Stimulated activated CD4-positive, alpha-beta T cell treated with anti-CD3 and anti-CD28 coated beads, Interleukin-12 subunit alpha, Interleukin-12 subunit beta, amount 100 ng/mL, for 48 hours (primary cell): ENCODE measurements at regions not wholly inside any gene's neighbourhood (a gene's known extent, or its start where the extent isn't known, plus 50 kb on each side); places are given as distances from the start of the nearest gene placed in this dataset.
"Not testable (repeated sequence)": the region's sequence is repeated elsewhere in the genome, so short reads cannot be mapped to it uniquely, and the experiment has no call there.

ENCODE experiments used
- DNase-seq, 3 donors: peaks; one replicate each; pipeline ENCODE4 v3.0.0-alpha.2; 2020; ENCODE audit warnings: low read depth in 2 of 3, low spot score in 1 of 3

DNA sequence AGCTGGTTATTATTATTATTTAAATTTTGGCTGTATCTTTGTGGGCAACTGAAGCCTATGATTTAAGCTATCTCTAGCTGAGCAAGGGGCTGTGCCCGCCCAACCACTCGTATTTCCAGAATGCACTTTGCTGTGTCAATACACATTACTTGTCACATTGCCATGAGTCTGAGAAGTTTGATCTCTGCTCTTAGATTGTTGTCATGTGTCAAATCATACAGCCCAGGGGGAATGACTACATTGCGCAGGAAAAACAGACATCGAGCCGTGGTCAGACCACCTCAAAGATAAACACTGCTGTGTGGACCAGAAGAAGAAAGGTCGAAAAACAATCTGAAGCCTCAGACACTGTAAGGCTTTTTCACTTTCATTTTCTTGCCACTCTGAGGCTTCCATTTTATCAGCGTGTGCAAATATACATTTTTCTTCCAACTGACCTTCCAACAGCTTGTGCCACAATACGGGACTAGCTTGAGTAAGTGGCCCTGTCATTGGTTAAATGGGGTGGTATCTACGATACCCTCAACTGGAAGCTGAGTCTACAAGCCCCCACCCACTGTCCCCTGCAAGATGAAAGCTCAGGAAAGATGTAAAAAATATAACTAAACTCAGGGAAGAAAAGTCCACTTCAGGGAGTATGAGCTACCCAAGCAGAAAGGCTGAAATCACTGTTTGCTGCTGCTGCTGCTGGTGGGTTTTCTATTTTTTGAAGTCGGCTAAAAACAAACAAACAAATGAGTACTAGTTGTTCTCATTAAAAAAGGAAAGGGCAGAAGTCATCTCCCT is 603.0 kb downstream of the BNC2 start:
- no peak for DNase-seq

DNA sequence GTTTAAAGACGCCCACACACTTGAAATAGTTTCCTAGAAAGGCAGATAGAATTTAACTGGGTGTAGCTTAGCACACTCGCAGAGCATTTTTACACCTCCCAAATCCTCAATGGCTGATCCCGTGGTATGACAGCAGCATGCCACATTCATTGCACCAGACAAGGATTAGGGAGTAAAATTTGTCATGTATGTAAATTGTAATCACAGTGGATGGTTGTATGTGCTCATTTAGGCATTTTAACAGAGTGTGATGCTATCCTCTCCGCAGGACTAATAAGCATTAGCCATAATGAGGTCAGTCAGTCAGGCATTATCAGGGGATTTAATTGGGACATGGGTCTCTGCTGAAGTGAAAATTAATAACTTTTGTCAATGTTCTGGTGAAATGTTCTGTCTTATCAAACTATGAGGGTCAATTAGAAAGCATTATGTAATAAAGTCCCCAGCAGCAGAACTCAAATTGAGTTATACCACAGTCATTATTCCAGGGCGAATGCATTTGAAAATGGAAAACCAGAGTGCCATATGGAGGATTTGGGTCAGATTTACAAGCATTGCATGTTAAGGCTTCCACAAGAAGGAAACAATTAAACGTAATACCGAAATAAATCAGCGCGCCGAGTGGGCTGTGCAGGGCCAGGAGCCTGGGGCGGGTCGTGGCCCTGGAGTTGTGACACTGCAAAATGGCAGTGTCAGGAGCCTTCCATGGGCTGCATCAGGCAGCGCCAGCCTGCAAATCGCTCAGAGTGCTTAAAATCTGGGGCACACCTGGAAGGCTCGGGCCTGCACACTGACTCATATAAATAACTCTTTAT is 602.2 kb downstream of the BNC2 start:
- DNase-seq: no peak

DNA sequence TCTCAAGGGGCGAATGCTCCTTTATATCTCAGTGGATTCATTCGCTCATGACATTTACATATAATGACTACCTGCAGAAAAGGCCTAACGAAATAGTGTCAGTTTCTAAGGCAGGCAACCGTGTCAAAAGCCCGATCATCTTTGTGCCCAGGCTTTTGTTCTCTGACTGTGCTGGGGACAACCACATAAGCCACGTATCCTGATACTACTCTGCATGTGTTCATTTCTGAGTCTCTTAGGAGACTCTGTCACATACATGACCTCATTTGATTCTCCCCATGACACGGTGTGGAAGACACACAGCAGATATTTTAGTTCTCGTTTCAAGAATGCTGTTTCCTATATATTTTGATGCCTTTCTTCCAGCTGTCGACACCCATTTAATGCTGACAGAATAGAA is 598.5 kb downstream of the BNC2 start:
- no peak for DNase-seq

DNA sequence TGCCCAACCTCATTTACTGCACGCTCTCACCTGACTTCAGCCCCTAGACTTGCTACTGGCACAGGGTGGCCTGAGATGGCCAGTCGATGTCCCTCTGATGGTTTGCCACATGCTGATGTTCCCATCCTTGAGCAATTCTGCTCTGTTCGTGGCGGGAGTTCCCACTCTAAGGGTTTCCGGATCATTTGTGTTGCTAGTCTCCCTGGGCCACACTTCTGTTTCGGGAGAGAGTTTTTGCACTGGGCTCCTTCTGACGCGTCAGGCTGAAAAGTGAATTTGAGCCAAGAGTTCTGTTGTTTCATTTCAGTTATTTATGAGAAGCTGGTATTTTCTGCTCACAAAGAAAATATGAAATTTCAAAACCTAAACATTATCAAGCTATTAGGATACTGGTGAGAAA is 597.7 kb downstream of the BNC2 start:
- no peak for DNase-seq

DNA sequence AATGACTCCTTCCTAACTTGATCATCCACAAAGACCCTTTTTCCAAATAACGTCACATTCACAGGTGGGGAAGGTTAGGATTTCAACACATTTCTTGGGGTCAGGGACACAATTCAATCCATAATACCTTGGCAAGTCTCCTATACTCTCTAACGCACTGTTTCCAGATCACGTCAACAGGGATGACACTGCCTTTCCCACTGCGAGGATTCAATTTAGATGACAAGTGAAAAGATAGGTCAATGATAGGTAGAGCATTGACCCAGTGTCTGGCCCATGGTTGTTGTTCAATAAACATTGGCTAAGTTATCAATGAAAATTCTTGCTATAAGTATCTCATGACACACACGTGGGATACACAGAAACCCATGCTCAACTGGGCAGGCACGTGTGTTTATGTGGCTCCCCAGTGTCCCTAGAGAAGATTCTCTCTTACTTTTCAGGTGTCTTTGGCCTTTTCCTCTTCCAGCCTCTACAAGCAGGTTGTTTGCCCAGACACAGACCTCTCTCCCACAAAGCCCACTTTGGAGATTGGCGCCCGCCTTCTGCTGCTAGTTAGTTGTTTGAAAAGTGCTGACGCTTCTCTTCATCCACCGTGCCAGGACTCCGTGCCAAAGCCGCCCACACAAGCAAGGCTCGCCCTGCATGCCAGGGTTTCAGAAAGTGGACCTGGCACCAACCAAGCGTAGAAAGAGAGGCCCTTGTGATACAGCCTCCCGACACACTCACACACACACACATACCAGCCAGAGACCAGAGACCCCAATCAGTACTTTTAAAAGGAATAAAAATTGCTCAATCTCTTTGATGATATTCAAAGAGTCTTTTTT is 594.5 kb downstream of the BNC2 start:
- DNase-seq: no peak

DNA sequence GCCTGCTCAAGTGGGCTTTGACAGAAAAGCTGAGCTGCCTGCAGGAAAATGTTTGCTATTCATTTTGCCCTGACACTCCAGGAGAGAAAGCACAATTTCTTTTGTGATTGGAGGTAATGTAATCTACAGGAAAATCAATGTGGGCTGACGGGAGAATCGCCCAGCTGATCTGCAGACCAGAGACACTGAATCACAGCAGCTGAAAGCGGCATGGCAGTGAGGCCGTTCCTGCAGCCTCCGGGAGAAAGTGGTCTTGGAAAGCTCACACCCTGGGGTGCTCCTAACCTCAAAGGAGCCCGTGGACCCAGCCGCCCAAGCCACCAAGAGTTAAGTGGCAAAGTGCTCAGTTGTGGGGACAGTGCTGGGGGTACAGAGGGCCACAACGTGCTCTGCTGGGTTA is 593.6 kb downstream of the BNC2 start:
- no peak for DNase-seq

DNA sequence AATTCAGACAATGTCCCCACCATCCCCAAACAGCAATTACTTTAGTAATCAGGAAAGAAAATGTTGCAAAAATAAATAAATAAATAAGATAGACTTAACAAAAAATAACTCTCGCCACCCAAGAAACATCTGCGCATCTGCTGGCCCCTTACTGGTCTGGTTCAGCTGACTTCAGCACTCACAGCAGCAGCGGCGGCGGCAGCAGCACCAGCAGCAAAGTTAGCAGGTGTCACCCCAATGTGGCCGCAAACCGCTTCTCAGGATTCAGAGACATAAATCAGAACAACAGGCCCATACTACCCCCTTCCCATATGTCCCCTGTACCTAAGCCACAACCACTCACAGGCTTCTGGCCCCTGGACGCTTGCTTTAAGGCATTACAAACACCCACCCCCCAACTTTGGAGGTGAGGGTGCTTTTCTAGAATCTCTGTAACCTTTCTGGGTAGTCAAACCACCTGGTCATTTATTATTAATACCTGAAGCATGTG is 593.0 kb downstream of the BNC2 start:
- DNase-seq: no peak

DNA sequence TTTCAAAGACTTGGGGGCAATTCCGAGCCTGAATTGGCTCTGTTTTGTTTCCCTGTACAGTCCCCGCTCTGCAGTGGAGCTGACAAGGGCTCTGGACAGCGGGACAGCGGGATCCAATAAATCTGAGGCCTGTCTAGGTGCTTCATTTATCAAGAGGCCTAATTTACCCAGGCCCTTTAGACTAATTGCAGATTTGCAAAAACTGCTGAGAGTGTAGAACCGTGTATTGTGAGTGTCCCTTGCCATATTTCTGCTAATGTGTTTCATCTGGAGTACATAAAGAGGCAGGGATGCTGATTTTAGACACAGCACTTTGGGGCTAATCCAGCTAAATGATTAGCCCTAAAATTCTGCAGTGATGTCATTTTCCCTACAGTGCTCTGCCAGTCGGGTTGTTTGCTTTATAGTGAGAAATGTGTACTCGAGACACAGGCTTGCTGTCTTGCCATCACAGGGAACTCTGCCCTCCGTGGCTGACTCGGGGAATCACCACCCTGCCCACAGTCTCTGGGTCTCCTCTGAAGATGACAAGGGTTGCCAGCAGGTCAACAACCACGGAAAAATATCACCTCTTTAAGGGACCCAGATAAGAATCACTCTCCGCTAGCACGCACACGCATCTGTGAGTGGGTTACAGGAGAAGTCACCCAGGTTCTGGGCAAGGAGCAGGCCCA is 592.0 kb downstream of the BNC2 start:
- no peak for DNase-seq

DNA sequence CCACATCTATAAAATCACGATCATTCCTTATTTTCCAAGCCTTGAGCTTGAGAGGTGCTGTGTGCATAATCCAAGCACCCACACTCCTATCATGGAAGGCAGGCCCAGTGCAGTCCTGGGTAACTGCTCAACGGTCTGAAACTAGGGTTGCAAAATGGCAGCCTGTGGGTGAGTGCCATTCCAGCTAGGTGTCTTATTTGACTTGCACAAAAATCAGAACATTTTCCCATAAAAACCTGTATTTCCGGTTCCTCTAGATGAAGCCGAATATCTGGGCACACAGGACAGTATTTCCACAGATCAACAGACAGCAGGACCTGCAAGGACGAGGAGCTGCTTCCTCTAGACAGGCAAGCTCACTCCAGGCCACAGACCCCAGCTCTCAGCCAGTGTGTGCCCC is 588.8 kb downstream of the BNC2 start:
- no peak for DNase-seq

DNA sequence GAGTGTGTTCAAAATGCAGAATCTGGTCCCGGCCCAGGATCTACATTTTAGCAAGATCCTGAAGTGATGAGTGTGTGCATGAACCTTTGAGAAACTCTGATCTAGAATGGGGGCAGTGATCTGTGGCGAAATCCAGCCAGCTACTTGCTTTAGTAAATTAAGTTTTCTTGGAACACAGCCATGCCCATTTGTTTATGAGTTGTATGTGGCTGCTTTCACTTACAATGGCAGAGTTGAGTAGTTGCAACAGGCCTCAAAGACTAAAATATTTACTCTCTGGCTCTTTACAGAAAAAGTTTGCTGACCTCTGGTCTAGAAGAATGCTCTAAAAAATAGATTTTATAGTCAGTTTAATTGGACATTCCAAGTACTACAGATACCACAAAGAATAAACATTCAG is 588.3 kb downstream of the BNC2 start:
- DNase-seq: no peak

DNA sequence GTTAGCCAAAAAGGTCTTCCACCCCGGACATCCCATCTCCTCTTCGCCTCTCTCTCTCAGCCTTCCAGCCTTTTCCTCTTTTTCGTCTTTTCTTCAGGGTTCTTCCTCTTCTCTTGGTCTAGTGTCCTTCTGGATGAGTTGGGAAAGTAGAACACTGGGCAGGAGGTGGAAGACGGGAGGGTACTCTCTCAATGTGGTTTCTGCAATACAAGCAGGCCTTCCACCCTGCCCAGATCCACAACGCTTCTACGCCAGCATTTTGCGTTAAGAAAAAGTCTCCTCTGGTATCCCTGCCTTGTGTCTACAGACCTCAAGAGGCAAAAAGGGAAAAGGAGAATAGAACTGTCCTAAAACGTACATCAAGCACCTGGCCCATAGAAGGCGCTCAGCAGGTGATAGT is 587.8 kb downstream of the BNC2 start:
- DNase-seq: no peak

DNA sequence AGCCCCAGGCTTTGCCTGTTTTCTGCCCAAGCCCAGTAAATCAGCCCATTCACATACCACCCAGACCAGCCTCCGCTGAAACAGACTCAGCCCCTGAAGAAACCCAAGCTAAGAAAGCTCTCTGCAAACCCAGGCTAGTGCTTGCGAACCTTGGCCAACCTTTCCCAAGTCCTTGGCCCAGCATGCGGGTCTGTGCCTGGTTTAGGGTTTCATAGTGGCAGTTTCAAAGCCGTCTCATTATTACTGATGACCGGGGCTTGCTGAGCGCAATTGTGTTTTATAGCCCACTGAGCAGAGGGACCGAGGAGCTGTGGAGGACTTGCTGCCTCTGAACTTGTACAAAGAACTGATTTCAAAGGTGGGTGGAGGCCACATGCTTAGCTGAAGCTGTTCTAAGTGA is 584.3 kb downstream of the BNC2 start:
- no peak for DNase-seq

DNA sequence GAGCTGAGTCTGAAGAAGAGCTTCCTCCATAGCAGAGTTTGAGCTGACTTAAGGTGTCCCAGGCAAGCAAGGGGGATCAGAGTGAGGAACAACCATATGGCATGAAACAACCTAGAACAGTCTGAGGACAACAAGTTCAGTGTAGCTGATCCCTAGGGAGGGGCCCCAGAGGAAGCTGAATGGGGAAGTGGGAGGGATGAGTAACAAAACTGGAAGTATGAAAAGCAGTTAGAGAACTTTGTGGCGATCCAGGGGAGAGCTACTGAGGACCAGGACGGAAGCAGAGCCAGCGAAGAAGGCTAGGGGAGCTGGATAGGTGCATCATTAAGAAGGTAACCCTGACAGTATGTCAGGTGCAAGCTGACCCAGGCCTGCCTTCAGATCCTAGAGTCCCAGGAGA is 580.8 kb downstream of the BNC2 start:
- DNase-seq: no peak

DNA sequence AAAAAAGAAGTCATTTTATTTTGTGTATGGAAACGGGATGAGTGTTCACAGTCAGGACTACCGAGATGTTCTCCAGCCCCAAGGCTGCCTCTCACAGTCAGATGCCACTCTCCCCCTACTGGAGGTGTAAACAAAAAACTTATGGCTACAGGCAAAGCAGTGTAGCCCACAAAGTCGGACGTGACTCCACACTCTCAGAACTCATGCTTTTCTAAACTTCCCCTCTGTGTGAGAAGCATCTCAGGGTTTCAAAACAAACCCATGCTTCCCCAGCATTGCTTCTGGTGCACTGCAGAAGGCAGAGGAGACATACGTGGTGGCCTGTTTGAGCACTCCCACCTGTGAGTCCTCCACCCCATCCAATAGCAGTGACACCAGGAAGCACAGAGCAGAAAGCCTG is 580.3 kb downstream of the BNC2 start:
- DNase-seq: no peak

DNA sequence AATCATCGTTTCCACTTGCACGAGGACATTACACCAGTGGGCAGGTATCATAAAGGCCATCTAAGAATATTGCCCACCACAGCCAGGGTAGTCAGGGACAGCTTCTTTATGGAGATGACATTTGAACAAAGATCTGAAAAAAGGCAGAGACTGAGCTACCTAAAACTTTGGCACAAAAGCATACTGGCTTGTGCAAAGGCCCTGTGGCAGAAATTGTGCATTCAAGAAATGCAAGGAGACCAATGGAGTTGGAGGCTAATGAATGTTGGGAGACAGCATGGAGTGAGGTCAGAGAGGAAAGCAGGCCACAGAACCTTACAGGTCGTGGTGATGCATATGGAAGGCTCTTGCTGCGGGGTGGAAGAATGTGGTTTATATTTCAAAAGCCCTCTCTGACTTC is 578.5 kb downstream of the BNC2 start:
- no peak for DNase-seq

DNA sequence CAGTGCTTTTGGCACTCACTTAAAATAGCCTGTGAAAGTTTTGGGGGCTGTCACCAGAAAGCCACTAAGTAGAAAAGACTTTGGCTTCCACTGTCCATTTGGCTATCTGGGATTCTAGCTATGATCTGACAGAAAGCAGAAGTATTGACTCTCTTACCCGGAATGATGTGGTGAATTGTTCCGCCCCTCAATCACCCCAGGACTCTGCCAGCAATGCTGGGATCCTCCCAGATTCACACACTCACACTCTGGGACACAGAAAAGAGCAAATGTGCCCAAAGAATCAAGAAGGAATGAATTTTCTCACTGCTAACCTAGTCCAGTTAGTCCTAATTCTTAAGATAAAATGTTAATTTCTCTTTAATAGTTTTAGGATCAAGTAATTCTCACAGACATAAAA is 576.9 kb downstream of the BNC2 start:
- no peak for DNase-seq

DNA sequence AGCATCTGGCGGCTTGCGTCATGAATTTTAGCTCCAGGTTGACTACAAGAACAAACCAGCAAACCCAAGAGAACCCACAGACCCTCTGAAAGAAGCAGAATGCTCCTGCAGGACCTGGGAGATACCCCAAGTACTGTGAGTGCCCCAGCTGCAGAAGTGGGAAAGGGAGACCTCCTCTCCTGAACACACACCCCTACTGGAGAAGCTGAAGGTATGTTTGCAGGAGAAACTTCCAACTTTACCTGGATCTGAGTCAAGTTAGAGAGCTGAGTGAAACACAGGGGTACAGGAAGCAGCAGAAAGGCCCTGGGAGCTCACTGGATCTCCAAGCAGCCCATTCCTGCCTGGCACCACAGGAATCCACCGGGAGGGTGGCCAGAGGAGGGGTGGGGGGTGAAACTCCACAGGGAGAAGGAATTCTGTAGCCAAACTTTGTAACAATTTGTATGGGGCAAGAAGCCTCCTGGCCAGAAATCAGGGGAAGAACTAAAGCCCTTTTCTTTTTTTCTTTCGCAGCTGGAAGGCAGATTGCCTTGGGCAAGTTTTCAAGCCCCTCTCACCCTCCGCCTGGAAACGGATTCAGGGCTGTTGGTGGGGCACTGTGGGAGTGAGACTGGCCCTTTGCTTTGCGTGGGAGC is 576.2 kb downstream of the BNC2 start:
- DNase-seq: no peak

DNA sequence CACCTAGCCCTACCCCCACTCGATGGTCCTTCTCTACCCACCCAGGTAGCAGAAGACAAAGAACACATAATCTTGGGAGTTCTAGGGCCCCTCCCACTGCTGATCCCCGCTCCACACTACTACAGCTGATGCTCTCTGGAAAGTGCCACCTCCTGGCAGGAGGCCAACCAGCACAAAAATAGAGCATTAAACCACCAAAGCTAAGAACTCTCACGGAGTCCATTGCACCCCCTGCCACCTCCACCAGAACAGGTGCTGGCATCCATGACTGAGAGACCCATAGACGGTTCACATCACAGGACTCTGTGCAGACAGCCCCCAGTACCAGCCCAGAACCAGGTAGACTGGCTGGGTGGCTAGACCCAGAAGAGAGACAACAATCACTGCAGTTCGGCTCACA is 575.5 kb downstream of the BNC2 start:
- not testable (repeated sequence) for DNase-seq

DNA sequence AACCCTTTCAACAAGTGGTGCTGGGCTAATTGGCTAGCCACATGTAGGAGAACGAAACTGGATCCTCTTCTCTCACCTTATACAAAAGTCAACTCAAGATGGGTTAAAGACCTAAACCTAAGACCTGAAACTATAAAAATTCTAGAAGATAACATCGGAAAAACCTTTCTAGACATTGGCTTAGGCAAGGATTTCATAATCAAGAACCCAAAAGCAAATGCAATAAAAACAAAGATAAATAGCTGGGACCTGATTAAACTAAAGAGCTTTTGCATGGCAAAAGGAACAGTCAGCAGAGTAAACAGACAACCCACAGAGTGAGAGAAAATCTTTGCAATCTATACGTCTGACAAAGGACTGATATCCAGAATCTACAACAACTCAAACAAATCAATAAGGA is 571.1 kb downstream of the BNC2 start:
- not testable (repeated sequence) for DNase-seq

DNA sequence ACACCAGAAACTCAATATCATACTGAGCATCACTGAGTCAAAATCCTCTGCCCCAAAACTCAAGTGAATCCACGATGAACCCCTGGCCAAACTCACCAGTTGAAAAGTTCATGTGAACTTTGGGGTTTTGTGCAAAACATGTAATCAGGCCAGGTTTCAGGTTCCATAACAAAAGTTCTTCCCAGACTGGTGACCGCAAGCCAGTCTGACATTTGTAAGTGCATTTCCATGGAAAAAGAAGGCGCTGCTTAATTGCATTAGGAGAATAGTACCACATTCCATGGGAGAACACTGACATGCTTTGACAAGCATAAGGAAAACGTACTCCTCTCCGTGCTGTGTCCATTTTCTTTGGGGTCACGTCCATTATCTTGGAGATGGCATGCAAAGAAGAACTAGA is 567.0 kb downstream of the BNC2 start:
- no peak for DNase-seq

DNA sequence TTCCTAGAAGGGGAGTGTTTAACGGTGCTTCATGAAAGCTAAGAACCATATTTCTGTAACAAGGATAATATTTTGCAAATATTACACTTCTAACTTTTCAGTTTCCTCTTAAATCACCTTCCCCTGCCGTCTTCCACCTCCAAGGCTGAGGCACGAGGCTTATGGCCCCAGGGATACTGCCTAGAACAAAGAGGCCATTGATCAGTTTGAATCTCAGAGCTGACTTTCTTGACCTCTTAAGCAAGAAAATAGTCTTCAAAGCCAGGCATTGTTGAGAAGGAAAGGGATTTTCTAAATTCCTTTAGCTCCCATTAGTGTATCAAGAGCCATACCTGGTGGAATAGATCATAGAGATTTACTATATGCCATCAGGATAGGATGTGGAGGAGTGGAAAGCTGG is 566.2 kb downstream of the BNC2 start:
- no peak for DNase-seq
